Esophagus squamous epithelium (tissue), 5 donors: ENCODE measurements at regions not wholly inside any gene's neighbourhood (a gene's known extent, or its start where the extent isn't known, plus 50 kb on each side); places are given as distances from the start of the nearest gene placed in this dataset.
"Not testable (repeated sequence)": the region's sequence is repeated elsewhere in the genome, so short reads cannot be mapped to it uniquely, and the experiment has no call there.

Experiments
- DNase-seq: peaks from one replicate; lab custom pipeline; 2025; lab: John Stamatoyannopoulos, UW
- H3K27ac ChIP-seq, 4 donors: fragments of 200-600 bp; sonication (generic); one replicate each; pipeline ENCODE4 v1.5.1; 2016 to 2019; ENCODE audit warnings: mild to moderate bottlenecking in 1 of 4
- H3K27me3 ChIP-seq, 4 donors: fragments of 200-600 bp; sonication (generic); 1 replicate in 3 of 4; 2 replicates in 1 of 4; pipeline versions ENCODE4 v1.5.1 to v1.6.0; 2017 to 2021; ENCODE audit warnings: antibody characterized with exemption in 1 of 4
- H3K36me3 ChIP-seq, 3 donors: fragments of 200-600 bp; sonication (generic); one replicate each; pipeline ENCODE4 v1.5.1; 2016 to 2019
- H3K4me1 ChIP-seq, 3 donors: fragments of 200-600 bp; sonication (generic); one replicate each; pipeline ENCODE4 v1.5.1; 2017 to 2019
- H3K4me3 ChIP-seq, 4 donors: fragments of 200-600 bp; sonication (generic); 1 replicate in 3 of 4; 2 replicates in 1 of 4; pipeline ENCODE4 v1.5.1; 2016 to 2019; ENCODE audit warnings: mild to moderate bottlenecking in 2 of 4, moderate library complexity in 1 of 4
- H3K9me3 ChIP-seq, 3 donors: fragments of 200-600 bp; sonication (generic); one replicate each; pipeline ENCODE4 v1.5.1; 2016 to 2019
- POLR2A ChIP-seq, 4 donors: fragments of 450-650 bp; IDR thresholded peaks; one replicate each; pipeline ENCODE4 v1.6.1; 2017; ENCODE audit warnings: antibody characterized with exemption in 4 of 4, mild to moderate bottlenecking in 4 of 4, moderate library complexity in 3 of 4
- WGBS, 2 donors: methylation state at CpG; one replicate each; pipeline ENCODE4 v1.1.5; 2018; 5-methylcytosine and 5-hydroxymethylcytosine counted together
- intact Hi-C: fragments of 100-400 bp; cut with DNase I; formaldehyde crosslinking; loops from one replicate; pipeline ENCODE4 v1.15.0; 2022
- TF ChIP-seq, protein P1 (sequence below), 6 experiments: fragments of 450-650 bp in 4 of 6; fragments of 200-600 bp in 2 of 6; sonication (generic) in 2 of 6; IDR thresholded peaks; one replicate each; pipeline ENCODE4 v1.5.1; 2016 to 2019; ENCODE audit warnings: antibody characterized with exemption in 6 of 6, mild to moderate bottlenecking in 4 of 6, moderate library complexity in 4 of 6
- donor health status: DM: yes; HTN: yes; CAD: no.

DNA sequence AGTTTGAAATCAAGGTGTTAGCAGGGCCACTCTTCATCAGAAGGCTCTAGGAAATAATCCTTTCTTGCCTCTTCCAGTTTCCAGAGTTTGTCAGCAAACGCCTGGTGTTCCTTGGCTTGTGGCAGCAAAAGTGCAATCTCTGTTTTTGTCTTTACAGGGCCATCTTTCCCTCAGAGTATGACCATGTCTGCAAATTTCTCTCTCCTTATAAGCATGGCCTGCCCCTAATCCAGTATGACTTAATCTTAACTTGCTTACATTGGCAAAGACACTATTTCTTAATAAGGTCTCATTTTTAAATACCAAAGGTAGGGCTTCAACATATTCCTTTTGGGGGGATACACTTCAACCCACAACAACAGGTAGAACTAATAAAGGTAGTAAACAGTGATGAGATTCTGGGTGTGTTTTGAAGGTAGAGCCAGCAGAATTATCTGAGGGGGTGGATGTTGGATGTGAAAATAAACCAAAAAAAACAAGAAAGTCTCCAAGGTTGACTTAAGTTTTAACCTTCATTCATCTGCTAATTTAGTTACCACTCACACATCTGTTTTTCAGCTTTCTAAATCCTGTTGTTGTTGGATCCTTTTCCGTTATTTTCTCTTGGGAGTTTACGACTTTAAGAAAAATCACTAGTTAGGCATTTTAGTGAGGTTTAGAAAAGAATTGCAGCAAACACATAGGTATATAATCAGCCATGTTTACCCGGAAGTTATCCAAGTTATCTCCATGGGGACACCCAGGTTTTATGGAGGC is 234.4 kb upstream of the FIGN start:
- no peaks in the 10 kb centered on the region for H3K9me3 ChIP-seq
- TF ChIP-seq, protein P1, sequence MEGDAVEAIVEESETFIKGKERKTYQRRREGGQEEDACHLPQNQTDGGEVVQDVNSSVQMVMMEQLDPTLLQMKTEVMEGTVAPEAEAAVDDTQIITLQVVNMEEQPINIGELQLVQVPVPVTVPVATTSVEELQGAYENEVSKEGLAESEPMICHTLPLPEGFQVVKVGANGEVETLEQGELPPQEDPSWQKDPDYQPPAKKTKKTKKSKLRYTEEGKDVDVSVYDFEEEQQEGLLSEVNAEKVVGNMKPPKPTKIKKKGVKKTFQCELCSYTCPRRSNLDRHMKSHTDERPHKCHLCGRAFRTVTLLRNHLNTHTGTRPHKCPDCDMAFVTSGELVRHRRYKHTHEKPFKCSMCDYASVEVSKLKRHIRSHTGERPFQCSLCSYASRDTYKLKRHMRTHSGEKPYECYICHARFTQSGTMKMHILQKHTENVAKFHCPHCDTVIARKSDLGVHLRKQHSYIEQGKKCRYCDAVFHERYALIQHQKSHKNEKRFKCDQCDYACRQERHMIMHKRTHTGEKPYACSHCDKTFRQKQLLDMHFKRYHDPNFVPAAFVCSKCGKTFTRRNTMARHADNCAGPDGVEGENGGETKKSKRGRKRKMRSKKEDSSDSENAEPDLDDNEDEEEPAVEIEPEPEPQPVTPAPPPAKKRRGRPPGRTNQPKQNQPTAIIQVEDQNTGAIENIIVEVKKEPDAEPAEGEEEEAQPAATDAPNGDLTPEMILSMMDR (IDR thresholded peaks at IDR 0.05) = no peak
- TF ChIP-seq POLR2A (IDR thresholded peaks at IDR 0.05) = no peak
- no peaks in the 10 kb centered on the region for H3K27me3 ChIP-seq
- WGBS, 2 donors = 68 to 82% methylated on average over 4 of the region's 4 CpGs
- H3K4me1 ChIP-seq = no peaks in the 10 kb centered on the region
- DNase-seq = no peak
- H3K4me3 ChIP-seq = no peak overlapping the region
- intact Hi-C loops = no loop called here
- H3K27ac ChIP-seq = no peak overlapping the region
- H3K36me3 ChIP-seq = no peaks in the 10 kb centered on the region

DNA sequence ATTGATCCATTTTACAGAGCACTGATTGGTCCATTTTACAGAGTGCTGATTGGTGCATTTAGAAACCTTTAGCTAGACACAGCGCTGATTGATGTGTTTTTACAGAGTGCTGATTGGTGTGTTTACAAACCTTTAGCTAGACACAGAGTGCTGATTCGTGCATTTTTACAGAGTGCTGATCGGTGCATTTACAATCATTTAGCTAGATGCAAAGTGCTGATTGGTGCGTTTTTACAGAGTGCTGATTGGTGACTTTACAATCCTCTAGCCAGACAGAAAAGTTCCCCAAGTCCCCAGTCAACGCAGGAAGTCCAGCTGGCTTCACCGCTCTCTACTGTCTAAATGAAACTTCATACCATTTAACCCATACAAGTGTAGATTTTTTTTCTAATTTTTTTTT is 228.5 kb upstream of the FIGN start:
- WGBS, 2 donors = 83 to 93% methylated on average over 6 of the region's 6 CpGs
- H3K27ac ChIP-seq, DNase-seq, intact Hi-C loops, H3K9me3 ChIP-seq, H3K4me1 ChIP-seq, H3K27me3 ChIP-seq, H3K4me3 ChIP-seq, H3K36me3 ChIP-seq: not testable (repeated sequence)

DNA sequence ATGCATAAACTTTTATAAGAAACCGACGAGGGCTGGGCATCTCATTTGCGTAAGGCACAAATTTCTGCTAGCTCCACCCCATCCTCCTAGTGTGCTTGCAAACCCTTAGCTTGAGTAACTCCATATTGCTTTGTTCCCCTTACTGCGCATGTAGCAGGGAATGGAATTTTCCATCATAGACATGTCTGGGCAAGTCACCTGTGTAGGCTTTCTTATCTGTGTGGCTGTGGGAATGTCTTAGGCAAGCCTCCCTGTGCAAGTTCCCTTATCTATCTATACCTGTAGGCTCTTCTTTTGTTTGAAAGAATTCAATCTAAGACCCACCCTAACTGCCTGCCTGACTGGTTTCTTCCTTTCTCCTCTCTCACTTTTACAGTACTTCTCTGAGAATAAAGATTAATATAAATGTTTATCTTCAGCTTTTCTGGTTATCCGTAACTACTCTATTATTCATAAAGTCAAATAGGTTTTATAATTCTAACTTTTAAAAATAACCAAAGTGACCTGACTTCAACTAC is 217.6 kb upstream of the FIGN start:
- TF ChIP-seq POLR2A (IDR thresholded peaks at IDR 0.05) = no peak
- Histone ChIP-seq H3K27ac (no peak overlapping the region), H3K27me3 (no peaks in the 10 kb centered on the region), H3K4me3 (no peak overlapping the region), H3K36me3 (no peaks in the 10 kb centered on the region), H3K4me1 (no peaks in the 10 kb centered on the region), H3K9me3 (no peaks in the 10 kb centered on the region)
- no peak for DNase-seq
- intact Hi-C loops = no loop called here
- WGBS, 2 donors = 90% methylated on average over 5 of the region's 5 CpGs

DNA sequence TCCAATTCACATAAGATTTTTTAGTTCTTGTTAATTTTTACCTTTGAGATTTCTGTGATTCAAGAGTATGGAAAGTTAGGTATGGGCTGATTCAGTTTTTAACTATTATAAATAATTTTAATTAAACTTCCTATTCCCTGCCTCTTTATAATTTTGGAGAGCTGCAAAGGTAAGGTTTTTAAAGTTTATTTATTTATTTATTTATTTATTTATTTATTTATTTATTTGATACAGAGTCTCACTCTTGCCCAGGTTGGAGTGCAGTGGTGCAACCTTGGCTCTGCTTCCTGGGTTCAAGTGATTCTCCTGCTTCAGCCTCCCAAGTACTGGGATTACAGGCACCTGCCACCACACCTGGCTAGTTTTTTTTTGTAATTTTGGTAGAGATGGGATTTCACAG is 215.5 kb upstream of the FIGN start:
- H3K9me3 ChIP-seq = no peaks in the 10 kb centered on the region
- no peak overlapping the region for H3K4me3 ChIP-seq
- H3K36me3 ChIP-seq = no peaks in the 10 kb centered on the region
- intact Hi-C loops = no loop called here
- no peaks in the 10 kb centered on the region for H3K27me3 ChIP-seq
- no peak for TF ChIP-seq POLR2A (IDR thresholded peaks at IDR 0.05)
- TF ChIP-seq, protein P1 (IDR thresholded peaks at IDR 0.05) = no peak
- no peak for DNase-seq
- no peaks in the 10 kb centered on the region for H3K4me1 ChIP-seq
- no peak overlapping the region for H3K27ac ChIP-seq

DNA sequence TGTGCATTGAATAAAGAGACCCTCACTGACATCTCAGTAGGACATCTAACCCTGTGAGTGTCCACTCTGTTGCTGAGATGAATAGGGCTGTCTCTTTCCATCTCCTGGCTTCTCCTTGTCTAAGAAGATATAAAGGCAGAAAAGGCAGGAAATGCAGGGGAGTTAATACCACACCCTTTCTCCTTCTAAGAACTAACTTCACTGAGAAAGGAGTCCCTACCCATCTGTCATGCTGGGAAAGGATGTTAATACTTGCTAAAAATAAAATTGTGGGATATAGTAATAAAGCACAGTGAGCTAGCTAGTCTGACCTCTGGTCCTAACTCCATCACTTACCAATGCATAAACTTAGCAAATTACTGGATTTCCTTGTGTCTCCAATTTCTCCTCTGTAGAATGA is 213.9 kb upstream of the FIGN start:
- H3K27ac ChIP-seq = no peak overlapping the region
- TF ChIP-seq, protein P1 (IDR thresholded peaks at IDR 0.05) = no peak
- no peak for TF ChIP-seq POLR2A (IDR thresholded peaks at IDR 0.05)
- no peak for DNase-seq

DNA sequence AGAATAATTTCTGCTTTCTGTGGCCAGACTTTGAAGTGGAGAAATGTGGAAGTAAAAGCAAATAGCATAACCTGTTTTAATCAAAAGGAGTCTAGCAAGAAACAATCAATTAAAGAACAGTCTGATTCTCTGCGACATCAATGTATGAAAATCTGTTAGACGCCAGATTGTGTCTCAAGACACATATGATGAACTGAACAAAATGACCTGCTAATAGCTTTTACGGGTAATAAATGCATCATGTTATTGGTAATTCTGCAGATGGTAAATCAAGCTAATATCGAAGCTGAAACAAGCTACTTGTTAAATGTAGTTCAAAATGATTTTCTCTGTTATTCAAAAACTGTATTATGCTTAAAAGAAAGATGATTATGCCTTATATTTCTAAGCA is 208.5 kb upstream of the FIGN start:
- no peak overlapping the region for H3K4me3 ChIP-seq
- 84 to 92% methylated on average over 4 of the region's 4 CpGs for WGBS, 2 donors
- no peak for DNase-seq
- H3K27me3 ChIP-seq = no peaks in the 10 kb centered on the region
- H3K27ac ChIP-seq = no peak overlapping the region
- no peaks in the 10 kb centered on the region for H3K4me1 ChIP-seq
- TF ChIP-seq, protein P1 (IDR thresholded peaks at IDR 0.05) = no peak
- TF ChIP-seq POLR2A (IDR thresholded peaks at IDR 0.05) = no peak
- no peaks in the 10 kb centered on the region for H3K9me3 ChIP-seq
- intact Hi-C loops = no loop called here
- no peaks in the 10 kb centered on the region for H3K36me3 ChIP-seq

More for the DNA sequence above, 213.9 kb upstream of the FIGN start:
- no peaks in the 10 kb centered on the region for H3K4me1 ChIP-seq
- no peak overlapping the region for H3K4me3 ChIP-seq
- no peaks in the 10 kb centered on the region for H3K36me3 ChIP-seq
- H3K27me3 ChIP-seq = no peaks in the 10 kb centered on the region
- intact Hi-C loops = no loop called here
- no peaks in the 10 kb centered on the region for H3K9me3 ChIP-seq
